Activated CD8-positive, alpha-beta memory T cell treated with anti-CD3 and anti-CD28 coated beads, Interleukin-2, amount 10 ng/mL, durations not matched to agents 7 days and 5 days (primary cell): ENCODE measurements at regions not wholly inside any gene's neighbourhood (a gene's known extent, or its start where the extent isn't known, plus 50 kb on each side); places are given as distances from the start of the nearest gene placed in this dataset.

Experiments used
- ATAC-seq: fragments of 150-1000 bp; cut with Tn5 transposase; one replicate; pipeline ENCODE4 v1.10.0; 2021; ENCODE audit warnings: moderate library complexity
- CTCF ChIA-PET: fragments of 350-600 bp; sonication (Branson Sonifier 250); formaldehyde crosslinking; loops from one replicate; lab custom pipeline; 2021; ENCODE audit warnings: antibody characterized with exemption; lab: Charles Lee
- DNase-seq: peaks from one replicate; pipeline ENCODE4 v3.0.0-alpha.2; 2020
- H3K27ac Mint-ChIP-seq: one replicate; pipeline ENCODE4 v1.8.0; 2021; ENCODE audit warnings: mild to moderate bottlenecking, mixed read lengths
- H3K27me3 Mint-ChIP-seq: one replicate; pipeline ENCODE4 v1.8.0; 2021; ENCODE audit warnings: mixed read lengths
- H3K36me3 Mint-ChIP-seq: one replicate; pipeline ENCODE4 v1.8.0; 2021; ENCODE audit warnings: mild to moderate bottlenecking, mixed read lengths
- H3K4me1 Mint-ChIP-seq: one replicate; pipeline ENCODE4 v1.8.0; 2021; ENCODE audit warnings: mixed read lengths
- H3K4me3 Mint-ChIP-seq: one replicate; pipeline ENCODE4 v1.8.0; 2021; ENCODE audit warnings: mild to moderate bottlenecking, moderate library complexity, mixed read lengths
- H3K9me3 Mint-ChIP-seq: one replicate; pipeline ENCODE4 v1.8.0; 2022; ENCODE audit warnings: low read depth, mixed read lengths

DNA sequence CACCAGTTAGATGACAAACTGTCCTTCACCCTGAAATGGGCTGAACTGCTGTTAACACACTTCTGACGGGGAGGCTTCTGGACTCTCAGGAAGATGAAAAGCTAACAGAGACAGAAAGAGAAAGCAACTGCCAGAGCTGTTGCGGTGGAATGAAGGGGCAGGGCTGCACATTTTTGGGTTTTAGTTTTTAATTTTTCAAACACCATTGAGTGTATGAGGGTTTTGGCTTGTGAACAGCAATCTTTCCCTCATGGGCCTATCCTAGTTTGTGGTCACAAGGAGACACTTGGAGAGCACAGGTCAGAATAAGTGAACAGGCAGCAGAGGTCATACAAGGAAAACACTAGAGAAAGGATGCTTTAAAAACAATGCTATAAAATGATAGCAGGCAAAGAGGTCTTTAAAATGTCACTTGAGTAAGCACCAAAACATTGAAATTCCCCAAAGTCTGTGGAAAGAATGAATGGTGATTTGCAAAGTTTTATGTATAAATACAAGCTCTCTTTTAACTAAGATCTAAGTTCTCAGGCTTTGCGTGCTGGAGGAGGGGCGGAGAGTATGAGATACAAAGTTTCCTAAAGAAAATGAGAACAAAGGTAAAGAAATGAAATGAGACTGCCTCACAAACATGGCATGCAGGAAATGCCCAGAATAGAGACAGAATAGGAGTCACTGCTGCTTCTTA lies 101.4 kb upstream of the GLI3 start:
- Mint-ChIP-seq H3K27ac (no peak overlapping the region), H3K27me3 (no peaks in the 10 kb centered on the region), H3K36me3 (no peaks in the 10 kb centered on the region), H3K4me3 (no peak overlapping the region), H3K9me3 (peaks cover 2% of the 10 kb centered on the region), H3K4me1 (no peaks in the 10 kb centered on the region)
- CTCF ChIA-PET: no interaction called here
- no peak for ATAC-seq
- DNase-seq: no peak

DNA sequence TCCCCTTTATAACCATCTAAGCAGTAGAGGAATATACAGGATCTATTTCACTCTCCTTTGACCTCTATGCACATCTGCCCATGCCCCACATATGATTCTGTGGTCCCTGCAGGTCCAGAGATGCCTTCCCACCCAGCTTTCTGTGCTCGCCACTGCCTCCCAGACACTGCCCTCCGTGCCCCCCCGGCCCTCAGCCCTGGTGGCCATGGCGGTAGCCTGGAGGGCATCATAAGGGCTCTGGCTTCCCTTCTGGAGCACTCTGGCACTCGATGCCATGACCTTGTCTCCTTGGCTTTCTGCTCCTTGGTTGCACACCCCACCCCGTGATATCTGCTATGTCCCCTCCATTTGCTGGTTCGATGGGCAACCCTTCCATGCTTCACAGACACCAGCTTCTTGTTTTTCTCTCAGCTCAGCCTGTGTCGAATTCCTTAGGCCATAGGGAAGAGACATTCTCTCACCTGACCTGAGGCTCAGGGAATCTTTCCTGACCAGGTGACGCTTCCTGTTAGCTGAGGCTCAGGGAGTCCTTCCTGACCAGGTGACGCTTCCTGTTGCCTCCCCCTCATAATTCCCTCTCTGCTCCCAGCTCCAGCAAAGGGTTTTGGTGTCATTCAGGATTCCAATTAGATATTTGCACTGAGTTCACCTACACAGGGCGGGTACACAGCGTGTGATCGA lies 100.4 kb upstream of the GLI3 start:
- DNase-seq: no peak
- Mint-ChIP-seq H3K36me3 (no peaks in the 10 kb centered on the region), H3K4me3 (no peak overlapping the region), H3K4me1 (no peaks in the 10 kb centered on the region), H3K27me3 (no peaks in the 10 kb centered on the region), H3K9me3 (no peaks in the 10 kb centered on the region), H3K27ac (no peak overlapping the region)
- no peak for ATAC-seq
- CTCF ChIA-PET: no interaction called here

DNA sequence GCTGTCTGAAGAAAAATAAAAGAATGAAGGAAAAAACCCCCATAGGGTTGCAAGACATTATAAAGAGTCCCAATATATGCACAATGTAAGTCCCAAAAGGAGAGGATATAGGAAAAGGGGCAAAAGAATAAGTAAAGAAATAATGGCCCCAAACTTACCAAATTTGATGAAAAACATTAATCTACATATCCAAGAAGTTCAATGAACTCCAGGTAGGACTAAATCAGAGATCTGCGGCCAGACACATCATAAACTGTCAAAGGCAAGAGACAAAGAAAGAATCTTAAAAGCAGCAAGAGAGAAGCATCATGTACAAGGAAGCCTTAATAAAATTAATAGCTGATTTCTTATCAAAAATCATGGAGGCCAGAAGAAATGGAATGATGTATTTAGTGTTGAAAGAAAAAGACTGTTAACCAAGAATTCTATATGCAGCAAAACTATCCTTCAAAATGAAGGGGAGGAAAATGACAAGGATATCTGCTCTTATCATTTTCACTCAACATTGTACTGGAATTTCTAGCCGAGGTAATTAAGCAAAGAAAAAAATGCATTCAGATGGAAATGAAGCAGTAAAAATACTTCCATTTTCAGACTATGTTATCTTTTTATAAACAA lies 95.7 kb upstream of the GLI3 start:
- CTCF ChIA-PET: no interaction called here
- no peak for DNase-seq
- Mint-ChIP-seq H3K4me3 (no peak overlapping the region), H3K36me3 (no peaks in the 10 kb centered on the region), H3K4me1 (no peaks in the 10 kb centered on the region), H3K9me3 (peaks cover 2% of the 10 kb centered on the region), H3K27ac (no peak overlapping the region), H3K27me3 (no peaks in the 10 kb centered on the region)
- ATAC-seq: no peak

DNA sequence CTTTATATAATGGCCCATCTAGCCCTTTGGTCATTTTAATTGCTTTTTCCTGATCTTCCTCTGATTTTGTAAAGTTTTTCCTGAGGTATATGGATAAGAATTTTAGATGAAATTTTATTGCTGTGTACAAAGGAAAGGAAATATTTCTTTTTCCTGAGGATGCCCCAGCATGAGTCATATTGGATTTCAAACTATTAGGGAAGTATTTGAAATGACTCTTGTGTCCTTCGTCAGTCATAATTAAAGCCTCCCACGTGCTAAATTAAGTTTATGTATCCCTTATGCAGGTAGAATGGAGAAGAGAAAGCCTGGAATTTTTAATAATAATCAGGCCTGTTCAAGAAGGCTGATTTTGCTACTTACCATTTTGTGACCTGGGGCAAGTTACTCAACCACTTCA lies 82.6 kb upstream of the GLI3 start:
- CTCF ChIA-PET: interaction anchor here (0.7 kb wide), 1 partner anchor 139 kb away, joined by 3 read pairs; no protein-coding TSS in a partner anchor
- H3K36me3 Mint-ChIP-seq: no peaks in the 10 kb centered on the region
- H3K4me1 Mint-ChIP-seq: no peaks in the 10 kb centered on the region
- H3K4me3 Mint-ChIP-seq: no peak overlapping the region
- no peaks in the 10 kb centered on the region for H3K27me3 Mint-ChIP-seq
- DNase-seq: no peak
- no peaks in the 10 kb centered on the region for H3K9me3 Mint-ChIP-seq
- no peak overlapping the region for H3K27ac Mint-ChIP-seq
- ATAC-seq: no peak

DNA sequence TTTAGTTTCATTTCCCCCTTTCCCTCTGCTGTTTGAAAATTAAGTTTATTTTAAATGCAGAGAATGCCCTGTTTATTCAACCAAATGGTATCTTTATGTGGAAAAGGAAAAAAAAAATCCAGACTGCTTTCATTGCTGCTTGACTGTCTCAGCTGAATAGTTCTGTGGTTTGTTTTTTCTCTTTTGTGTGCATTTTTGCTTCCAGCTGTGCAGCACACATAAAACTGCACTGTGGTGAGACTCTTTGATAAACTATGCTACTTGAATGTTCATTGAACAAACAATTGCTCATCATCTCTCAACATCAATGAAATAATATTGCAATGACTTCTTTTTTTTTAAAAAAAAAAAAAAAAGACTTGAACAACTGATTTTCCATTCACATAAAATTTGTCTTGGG lies 78.6 kb upstream of the GLI3 start:
- Mint-ChIP-seq H3K36me3 (no peaks in the 10 kb centered on the region), H3K9me3 (peaks cover 2% of the 10 kb centered on the region), H3K4me1 (no peaks in the 10 kb centered on the region), H3K27ac (no peak overlapping the region), H3K4me3 (no peak overlapping the region), H3K27me3 (no peaks in the 10 kb centered on the region)
- no peak for ATAC-seq
- CTCF ChIA-PET: no interaction called here
- no peak for DNase-seq

DNA sequence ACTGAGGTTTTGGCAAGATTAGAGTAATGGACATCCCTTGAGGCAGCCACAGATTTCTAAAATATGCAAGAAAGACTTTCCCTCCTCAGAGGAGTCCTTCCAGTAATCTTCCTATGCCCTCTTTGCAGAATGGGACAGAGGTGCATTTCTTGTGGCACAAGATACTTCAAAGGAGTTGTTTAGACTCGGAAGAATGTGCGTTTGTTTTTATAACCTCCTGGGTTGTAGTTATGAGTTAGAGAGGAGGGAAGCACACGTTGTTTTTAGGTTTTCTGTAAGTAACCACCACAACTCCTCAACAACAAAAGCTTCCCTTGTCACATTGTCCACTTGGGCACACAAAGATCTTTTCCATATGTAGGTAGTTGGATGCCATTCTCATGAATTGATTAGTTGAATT lies 78.1 kb upstream of the GLI3 start:
- DNase-seq: no peak
- CTCF ChIA-PET: no interaction called here
- Mint-ChIP-seq H3K4me3 (no peak overlapping the region), H3K9me3 (peaks cover 2% of the 10 kb centered on the region), H3K27me3 (no peaks in the 10 kb centered on the region), H3K4me1 (no peaks in the 10 kb centered on the region), H3K27ac (no peak overlapping the region), H3K36me3 (no peaks in the 10 kb centered on the region)
- ATAC-seq: no peak

DNA sequence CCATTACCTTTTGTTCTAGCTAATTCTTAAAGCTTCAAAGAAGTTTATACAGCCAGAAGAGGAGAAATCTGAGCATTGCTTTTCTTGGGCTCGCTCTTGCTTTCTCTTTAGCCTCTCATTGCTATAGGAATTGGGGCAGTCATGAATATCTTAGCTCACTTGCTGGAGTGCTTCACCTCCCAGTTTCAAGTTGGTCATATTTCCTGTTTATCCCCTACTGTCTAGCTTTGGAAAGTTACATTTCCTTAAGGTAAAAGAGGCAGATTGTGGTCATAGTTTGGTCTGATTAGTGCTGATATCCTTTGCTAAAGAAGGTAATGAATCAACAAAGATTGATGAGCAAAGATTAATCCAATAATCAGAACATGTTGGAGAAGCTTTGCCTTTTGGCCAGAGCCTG lies 77.7 kb upstream of the GLI3 start:
- H3K27me3 Mint-ChIP-seq: no peaks in the 10 kb centered on the region
- H3K36me3 Mint-ChIP-seq: no peaks in the 10 kb centered on the region
- DNase-seq: no peak
- H3K4me3 Mint-ChIP-seq: no peak overlapping the region
- H3K4me1 Mint-ChIP-seq: no peaks in the 10 kb centered on the region
- no peak overlapping the region for H3K27ac Mint-ChIP-seq
- H3K9me3 Mint-ChIP-seq: peaks cover 2% of the 10 kb centered on the region
- CTCF ChIA-PET: no interaction called here
- no peak for ATAC-seq

DNA sequence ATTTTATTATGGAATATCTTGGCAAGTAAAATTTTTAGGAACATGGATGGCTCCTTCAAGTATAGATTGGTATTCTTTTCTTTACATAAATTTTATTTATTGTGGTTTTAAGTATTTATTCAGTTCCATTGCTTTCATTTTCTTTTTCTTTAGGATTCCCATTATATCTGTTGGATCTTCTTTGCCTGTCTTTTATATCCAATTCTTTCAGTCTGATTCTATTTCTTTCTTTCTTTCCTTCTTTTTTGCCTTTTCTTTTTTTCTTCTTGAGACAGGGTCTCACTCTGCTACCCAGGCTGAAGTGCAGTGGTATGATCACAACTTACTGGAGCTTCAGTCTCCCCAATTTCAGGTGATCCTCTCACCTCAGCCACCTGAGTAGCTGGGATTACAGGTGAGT lies 74.2 kb upstream of the GLI3 start:
- no peaks in the 10 kb centered on the region for H3K36me3 Mint-ChIP-seq
- H3K4me1 Mint-ChIP-seq: no peaks in the 10 kb centered on the region
- peaks cover 2% of the 10 kb centered on the region for H3K9me3 Mint-ChIP-seq
- ATAC-seq: no peak
- CTCF ChIA-PET: no interaction called here
- no peaks in the 10 kb centered on the region for H3K27me3 Mint-ChIP-seq
- H3K4me3 Mint-ChIP-seq: no peak overlapping the region
- H3K27ac Mint-ChIP-seq: no peak overlapping the region
- DNase-seq: no peak

DNA sequence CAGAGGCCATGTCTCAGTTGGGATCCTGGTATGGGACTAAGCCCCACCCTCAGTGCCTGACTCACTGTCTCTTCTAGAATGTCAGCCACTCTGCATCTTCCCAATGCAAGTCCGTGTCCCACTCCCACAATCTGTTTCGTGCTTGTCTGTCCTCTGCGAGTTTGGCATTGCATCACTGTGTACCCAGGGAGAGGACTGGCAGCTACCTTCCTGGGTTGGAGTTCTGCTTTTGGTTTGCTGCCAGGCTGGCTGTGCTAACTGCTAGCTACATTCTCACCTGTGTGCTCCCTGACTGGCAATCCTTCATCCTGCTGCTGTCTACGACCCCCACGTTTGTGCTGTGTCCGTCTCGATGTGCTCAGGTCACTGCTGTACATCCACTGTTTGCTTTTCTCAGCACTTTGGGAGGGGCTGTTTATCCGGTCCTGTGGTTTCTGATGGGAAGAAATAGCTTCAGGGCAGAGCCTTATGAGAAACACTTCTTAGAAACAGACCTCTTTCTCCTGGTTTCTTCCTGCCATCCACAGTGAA lies 56.0 kb upstream of the GLI3 start:
- Mint-ChIP-seq H3K9me3 (no peaks in the 10 kb centered on the region), H3K4me1 (no peaks in the 10 kb centered on the region), H3K27ac (no peak overlapping the region), H3K36me3 (no peaks in the 10 kb centered on the region), H3K27me3 (no peaks in the 10 kb centered on the region), H3K4me3 (no peak overlapping the region)
- CTCF ChIA-PET: no interaction called here
- DNase-seq (no peak), ATAC-seq (no peak)

DNA sequence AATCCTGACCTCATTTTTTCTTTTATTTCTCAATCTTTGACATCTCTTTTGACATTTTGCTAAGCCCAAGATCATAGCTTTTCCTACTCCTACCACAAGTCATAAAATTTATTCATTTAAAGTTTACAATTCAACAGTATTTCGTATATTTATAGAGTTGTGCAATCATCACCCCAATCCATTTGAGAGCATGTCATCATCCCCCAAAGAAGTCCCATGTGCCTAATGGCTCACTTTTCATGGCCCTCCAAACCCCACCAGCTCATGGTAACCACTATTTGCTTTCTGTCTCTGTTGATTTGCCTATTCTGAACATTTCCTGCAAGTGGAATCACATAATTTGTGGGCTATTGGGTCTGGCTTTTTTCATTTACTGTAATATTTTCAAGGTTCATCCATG lies 52.5 kb upstream of the GLI3 start:
- Mint-ChIP-seq H3K27ac (no peak overlapping the region), H3K4me3 (no peak overlapping the region), H3K9me3 (no peaks in the 10 kb centered on the region), H3K4me1 (no peaks in the 10 kb centered on the region), H3K36me3 (no peaks in the 10 kb centered on the region), H3K27me3 (no peaks in the 10 kb centered on the region)
- ATAC-seq (no peak), DNase-seq (no peak)
- CTCF ChIA-PET: no interaction called here
